K562 (cell line): ENCODE measurements at regions not wholly inside any gene's neighbourhood (a gene's known extent, or its start where the extent isn't known, plus 50 kb on each side); places are given as distances from the start of the nearest gene placed in this dataset.

Experiments used
- RREB1 ChIP-seq: fragments of 250-450 bp; sonication (Bioruptor Pico); IDR thresholded peaks from 2 replicates; pipeline ENCODE4 v1.4.0; 2020
- YY1 ChIP-seq, 3 experiments: IDR thresholded peaks; 2 replicates each; pipeline ENCODE4 v1.6.1; 2011; ENCODE audit warnings: low read length in 2 of 3, mild to moderate bottlenecking in 2 of 3, moderate library complexity in 2 of 3, borderline replicate concordance in 1 of 3, control low read depth in 1 of 3, low read depth in 1 of 3; ENCODE audit not compliant: insufficient read depth in 3 of 3, insufficient replicate concordance in 2 of 3, control insufficient read depth in 1 of 3, insufficient read length in 1 of 3; ENCODE audit errors: extremely low read depth in 1 of 3
- ZNF12 ChIP-seq: sonication (generic); formaldehyde crosslinking; IDR thresholded peaks from 2 replicates; pipeline ENCODE4 v1.4.0; 2020; ENCODE audit warnings: mild to moderate bottlenecking, missing genetic modification reagents

GRCh38 chr15:31215490-31216214, 111.0 kb upstream of the KLF13 start (continued):
- no peak for TF ChIP-seq ZNF12 (CRISPR knock-in tag)
- TF ChIP-seq YY1 (IDR thresholded peaks at IDR 0.05; ENCODE audit: borderline replicate concordance in 1 of 3, control insufficient read depth in 1 of 3, extremely low read depth in 1 of 3, insufficient read depth in 3 of 3, insufficient read length in 1 of 3, insufficient replicate concordance in 2 of 3, low read depth in 1 of 3, low read length in 2 of 3) = peak in 2 of 3 experiments; percentile 29 to 31
- TF ChIP-seq RREB1 (CRISPR knock-in tag) = no peak; the same call in 1 of the 2 replicates
